Amniotic stem cell (primary cell): ENCODE measurements at regions not wholly inside any gene's neighbourhood (a gene's known extent, or its start where the extent isn't known, plus 50 kb on each side); places are given as distances from the start of the nearest gene placed in this dataset.
"Not testable (repeated sequence)": the region's sequence is repeated elsewhere in the genome, so short reads cannot be mapped to it uniquely, and the experiment has no call there.

Source experiments
- DNase-seq: peaks from one replicate; lab custom pipeline; 2025; lab: John Stamatoyannopoulos, UW

DNA sequence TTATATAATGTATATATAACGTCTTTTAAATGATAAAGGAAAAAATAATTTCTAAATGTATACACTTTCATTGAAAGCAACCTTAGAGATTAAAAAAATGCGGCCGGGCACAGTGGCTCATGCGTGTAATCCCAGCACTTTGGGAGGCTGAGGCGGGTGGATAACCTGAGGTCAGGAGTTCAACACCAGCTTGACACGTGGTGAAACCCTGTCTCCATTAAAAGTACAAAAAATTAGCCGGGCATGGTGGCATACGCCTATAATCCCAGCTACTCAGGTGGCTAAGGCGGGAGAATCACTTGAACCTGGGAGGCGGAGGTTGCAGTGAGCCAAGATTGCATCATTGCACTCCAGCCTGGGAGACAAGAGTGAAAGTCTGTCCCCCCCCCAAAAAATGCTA is 303.7 kb upstream of the ZC3H15 start:
- not testable (repeated sequence) for DNase-seq

DNA sequence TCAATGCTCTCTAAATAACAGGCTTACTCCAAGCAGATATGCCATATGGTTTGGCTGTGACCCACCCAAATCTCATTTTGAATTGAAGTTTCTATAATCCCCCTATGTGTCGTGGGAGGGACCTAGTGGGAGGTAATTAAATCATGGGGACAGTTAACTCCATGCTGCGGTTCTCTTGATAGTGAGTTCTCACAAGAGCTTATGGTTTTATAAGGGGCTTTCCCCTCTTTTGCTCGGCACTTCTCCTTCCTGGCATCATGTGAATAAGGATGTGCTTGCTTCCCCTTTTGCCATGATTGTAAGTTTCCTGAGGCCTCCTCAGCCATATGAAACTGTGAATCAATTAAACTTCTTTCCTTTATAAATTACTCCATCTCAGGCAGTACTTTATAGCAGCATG is 302.7 kb upstream of the ZC3H15 start:
- no peak for DNase-seq

DNA sequence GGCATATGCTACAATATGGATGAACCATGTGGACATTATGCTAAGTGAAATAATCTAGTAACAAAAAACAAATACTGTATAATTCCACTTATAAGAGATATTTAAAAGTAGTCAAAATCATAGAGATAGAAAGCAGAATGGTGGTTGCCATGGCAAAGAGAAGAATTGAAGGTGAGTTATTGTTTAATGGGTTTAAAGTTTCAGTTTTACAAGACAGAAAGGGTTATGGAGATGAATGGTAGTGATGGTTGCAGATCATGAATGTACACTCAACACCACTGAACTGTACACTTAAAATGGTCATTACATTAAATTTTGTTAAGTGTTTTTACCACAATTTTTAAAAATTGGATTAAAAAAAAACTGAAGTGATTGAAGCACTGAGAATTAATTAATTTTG is 298.2 kb upstream of the ZC3H15 start:
- DNase-seq = no peak

DNA sequence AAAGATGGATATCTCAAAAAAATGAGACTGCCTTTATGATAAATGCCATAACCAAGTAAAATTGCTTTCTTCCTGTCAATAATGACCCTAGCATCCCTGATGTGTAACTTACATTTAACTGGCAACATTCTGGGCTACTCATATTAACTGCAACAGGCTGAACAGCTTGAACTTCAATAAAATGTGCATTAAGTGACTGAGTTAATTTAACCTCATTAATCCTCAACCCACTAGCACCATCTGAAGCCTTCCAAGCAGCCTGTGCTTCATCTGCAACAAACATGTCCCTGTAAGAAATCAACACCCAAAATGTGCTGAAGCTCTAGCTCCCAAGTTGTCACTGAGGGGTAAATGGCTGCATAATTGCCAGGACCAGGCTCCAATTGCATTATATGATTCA is 296.2 kb upstream of the ZC3H15 start:
- DNase-seq = no peak

DNA sequence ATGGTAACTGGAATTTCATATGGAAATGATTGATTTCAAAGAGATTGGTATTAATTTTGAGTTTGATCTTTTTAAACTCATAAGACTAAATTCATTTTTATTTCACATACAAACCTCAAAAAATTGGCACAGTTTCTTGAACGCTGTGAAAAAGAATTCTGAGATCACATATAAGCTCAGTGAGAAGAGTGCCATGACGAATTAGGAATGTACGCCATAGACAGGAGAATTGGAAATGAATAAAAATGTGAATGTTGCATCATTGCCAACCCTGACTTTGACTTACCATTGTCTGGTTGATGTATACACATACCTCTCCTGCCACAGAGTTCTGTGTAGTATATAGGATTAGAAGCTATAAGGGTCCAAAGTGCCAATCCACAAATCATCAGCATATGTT is 290.4 kb upstream of the ZC3H15 start:
- DNase-seq = no peak

DNA sequence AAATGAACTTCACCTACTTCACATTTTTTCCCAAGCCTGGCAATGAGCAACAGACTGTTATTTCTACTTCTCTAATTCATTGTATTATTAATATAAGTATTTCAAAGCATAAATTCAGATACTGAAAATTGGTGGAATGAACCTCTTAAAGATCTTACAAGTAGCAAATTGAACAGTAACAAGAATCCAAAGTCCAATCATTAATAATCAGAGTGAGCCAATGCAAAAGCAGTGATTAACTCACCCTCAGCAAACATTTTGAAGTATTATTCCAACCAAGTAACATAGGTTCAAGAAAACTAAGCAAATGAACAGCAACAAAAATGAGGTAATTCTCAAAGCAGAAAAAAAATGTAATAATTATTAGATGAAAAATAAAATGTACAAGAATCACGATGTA is 288.1 kb upstream of the ZC3H15 start:
- no peak for DNase-seq

DNA sequence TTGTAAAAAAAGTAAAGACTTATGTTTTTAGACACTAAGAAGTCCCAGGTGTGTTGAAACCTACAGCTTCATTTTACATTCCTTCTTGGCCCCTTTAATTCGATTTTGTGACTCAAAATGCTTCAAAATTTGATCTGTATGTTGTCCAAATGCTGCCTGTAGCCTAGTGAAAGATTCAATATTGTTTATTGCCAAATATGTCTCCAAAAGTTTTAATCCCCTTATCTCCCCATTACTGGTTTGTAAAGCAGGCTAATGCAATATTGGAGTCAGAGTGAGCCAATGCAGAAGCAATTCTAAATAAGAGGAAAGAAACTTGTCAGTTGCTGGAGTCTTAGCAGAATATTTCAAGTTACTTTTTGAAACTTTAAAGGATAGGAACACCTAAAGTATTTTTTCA is 287.0 kb upstream of the ZC3H15 start:
- no peak for DNase-seq

DNA sequence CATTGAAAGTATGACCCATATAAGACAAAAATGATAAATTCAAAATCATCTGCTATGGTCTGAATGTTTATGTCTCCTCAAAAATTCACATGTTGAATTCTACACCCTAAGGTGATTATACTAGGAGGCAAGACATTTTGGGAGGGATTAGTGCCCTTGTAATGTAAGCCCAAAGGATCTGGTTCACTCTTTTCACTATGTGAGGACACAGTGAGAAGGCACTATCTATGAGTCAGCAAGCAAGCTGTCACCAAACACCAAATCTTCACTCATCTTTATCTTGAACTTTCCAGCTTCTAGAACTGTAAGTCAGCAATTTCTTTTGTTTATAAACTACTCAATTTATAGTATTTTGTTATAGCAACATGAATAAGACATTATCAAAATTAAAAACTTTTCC is 284.7 kb upstream of the ZC3H15 start:
- no peak for DNase-seq

DNA sequence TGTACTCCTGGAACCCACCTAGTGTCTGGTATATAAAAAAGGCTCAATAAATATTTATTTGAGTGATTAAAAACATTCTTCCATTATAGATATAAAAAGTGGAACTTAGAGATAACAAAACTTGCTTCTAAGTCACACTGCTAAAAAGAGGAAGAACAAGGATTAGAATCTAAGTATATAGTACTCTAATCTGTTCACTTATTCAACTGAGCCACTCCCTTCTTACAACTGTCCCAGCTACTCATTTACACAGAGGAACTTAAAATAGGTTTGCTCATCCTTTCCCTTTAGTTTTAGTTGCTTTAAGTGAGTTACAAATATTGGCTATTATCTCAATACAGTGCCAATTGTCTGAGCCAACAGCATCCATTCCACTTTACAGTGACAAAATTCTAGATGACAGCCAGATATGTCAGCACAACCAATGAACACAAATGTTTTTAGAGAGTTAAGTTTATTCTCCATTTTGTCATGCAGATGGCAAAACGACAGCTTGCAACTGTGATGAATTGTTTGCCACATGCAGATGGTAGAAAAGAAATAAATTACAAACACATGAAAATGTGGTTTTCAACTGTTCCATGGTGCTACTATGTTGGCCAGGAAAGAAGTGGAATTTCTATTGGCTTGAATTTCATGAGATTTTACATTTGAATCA is 280.7 kb upstream of the ZC3H15 start:
- DNase-seq = no peak

DNA sequence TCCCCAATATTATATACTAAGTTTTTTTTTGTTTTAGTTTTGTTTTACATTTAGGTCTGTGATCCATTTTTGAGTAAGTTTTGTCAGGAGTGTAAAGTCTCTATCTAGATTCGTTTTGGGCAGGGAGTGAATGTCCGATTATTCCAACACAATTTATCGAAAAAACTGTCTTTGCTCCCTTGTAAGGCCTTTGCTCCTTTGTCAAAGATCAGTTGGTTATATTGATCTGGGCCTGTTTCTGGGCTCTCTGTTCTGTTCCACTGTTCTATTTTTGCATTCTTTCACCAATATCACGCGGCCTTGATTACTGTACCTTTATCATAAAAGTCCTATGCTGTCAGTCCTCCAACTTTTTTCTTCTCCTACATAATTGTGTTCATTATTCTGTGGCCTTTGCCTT is 276.5 kb upstream of the ZC3H15 start:
- no peak for DNase-seq

DNA sequence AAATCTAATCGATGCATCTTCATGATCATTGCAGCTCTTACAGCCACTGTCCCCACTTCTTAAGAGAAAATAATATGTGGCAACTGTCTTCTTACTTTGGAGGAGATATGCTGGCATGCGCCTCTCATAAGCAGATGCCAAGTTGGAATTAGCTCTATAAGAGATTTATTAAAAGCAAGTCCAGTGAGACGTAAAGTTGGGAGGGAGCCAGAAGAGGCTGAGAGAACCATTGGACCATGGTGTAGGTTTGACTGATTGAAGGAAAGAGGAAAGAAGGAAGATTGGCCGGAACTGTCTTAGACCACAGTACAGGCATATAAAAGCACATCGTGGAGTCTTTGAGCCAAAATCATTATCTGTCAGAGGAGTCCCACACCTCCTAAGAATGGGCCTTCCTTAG is 265.7 kb upstream of the ZC3H15 start:
- DNase-seq = no peak

DNA sequence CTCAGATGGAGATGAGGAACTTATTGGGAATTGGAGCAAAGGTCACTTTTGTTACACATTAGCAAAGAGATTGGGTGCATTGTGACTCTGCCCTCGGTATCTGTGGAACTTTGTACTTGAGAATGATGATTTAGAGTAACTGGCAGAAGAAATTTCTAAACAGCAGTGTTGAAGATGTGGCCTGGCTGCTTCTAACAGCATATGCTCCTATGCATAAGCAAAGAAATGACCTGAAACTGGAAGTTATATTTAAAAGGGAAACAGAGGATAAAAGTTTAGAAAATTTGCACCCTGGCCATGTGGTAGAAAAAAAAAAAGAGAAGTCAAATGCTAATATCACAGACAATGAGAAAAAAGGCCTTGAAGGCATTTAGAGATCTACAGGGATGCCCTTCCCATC is 256.8 kb upstream of the ZC3H15 start:
- DNase-seq = no peak

DNA sequence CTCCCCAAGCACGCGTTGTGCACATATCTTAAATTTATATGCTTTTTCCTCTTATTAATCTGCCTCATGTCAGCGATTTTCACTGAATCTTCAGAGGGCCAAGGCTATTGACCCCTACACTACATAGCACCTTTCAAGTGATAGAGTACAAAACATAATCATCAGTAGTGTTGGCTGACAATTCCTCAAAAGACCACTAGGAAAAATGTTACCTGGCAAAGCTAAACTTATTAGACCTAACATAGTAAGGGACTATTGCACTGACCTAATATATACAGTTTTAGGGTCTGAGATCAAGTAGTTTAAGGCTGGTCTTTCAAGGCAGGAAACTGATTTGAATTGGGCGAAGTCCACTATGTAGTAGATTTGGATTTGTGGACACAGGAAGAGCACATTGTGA is 244.2 kb upstream of the ZC3H15 start:
- DNase-seq = no peak

DNA sequence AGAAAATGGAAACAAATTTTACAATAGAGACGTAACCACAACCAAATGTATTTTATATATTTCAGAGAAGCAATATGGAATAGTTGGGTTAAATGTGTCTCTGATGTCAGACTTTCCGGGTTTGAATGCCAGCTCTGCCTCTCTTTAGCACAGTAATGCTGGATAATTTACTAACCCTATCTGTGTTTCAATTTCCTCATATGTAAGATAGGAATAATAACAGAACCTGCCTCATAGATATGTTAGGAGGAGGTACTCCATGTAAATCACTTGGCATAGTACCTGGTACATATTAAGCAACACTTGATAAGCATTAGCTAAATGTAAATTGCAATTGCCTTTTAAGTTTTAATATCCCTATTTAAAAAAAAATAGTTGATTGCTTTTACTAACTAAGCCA is 231.3 kb upstream of the ZC3H15 start:
- no peak for DNase-seq

DNA sequence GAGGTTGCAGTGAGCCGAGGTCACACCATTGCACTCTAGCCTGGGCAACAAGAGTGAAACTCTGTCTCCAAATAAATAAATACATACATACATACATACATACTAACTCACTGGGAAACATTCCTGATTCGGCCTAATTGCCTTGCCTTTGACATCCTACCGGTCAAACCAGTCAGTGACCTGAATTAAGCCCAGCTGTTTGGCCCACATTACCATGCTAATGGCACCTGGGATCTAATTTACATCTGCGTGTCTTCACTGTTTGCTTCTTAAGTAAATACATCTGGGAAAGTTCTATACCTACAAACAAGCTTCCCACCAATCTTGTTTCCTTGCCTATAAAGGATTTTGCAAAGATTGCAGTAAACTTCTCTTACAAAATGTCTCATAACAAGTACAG is 230.2 kb upstream of the ZC3H15 start:
- no peak for DNase-seq

DNA sequence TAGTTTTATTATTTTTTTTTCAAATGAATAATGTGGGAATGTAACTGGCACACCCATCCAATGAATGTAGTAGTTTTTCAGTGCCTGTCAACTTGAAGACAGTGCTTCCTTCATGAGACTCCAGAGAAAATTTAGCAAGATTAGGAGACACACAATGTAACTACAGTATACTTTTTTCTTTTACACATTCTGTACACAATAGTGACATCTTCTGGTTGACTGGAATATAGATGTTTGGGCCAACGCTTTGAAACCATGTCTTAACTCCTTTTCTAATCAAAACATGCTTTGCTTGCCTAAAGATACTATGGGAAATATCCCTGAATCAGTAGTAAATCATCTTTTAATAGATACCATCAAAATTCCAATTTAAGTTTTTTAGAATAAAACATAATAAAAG is 229.5 kb upstream of the ZC3H15 start:
- DNase-seq = no peak

DNA sequence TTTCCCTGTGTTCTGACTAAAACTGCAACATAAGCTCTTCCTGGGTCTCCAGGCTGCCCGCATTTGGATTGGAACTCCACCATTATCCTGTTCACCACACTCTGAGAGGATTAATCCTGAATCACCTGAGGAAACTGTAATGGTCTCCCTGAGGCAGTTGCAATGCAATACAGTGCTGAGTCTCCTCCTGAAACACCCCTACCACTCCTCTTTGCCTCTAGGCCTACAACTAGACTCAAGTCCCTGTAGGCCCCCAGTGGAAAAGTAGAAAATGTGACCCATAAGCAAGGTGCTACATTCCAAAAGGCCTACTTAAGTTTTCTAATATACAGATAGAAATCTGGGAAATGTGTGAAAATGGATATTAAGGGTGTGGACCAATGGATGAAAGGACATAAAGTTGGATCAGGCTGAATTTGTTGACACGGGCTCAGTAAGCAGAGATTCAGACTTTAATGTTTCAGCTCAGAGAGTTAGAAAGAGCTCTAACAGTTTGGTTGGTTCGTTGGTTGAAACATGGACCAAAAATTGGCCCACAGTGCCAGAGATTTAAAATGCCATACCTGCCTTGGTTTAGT is 222.3 kb upstream of the ZC3H15 start:
- no peak for DNase-seq

DNA sequence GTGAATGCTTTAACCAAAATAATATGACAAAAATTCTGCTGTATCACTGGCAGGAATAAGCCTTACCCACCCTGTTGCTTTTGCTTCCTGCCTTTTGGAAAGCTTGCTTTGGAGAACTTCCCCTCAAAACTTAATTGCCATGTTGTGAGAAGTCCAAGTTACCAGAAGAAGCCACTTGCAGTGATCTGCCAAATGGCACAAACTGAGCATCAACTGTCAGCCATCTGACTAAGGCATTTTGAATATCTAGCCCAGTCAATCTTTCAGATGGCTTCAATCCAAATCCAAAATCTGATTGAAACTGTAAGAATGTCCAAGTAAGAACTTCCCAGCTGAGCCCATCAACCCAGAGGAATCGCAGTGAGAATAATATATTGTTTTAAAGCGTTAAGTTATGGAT is 216.5 kb upstream of the ZC3H15 start:
- DNase-seq = no peak

DNA sequence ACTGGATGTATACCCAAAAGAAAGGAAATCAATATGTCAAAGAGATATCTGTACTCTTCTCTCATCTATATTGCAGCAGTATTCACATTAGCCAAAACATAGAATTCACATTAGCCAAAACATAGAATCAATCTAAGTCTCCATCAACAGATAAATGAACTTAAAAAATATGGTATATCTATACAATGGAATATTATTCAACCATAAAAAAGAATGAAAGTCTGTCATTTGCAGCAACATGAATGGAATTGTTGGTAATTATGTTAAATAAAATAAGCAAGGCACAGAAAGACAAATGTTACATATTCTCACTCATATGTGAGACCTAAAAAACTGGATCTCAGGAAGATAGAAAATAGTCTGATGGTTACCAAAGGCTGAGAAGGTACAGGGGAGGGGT is 212.1 kb upstream of the ZC3H15 start:
- DNase-seq = no peak

DNA sequence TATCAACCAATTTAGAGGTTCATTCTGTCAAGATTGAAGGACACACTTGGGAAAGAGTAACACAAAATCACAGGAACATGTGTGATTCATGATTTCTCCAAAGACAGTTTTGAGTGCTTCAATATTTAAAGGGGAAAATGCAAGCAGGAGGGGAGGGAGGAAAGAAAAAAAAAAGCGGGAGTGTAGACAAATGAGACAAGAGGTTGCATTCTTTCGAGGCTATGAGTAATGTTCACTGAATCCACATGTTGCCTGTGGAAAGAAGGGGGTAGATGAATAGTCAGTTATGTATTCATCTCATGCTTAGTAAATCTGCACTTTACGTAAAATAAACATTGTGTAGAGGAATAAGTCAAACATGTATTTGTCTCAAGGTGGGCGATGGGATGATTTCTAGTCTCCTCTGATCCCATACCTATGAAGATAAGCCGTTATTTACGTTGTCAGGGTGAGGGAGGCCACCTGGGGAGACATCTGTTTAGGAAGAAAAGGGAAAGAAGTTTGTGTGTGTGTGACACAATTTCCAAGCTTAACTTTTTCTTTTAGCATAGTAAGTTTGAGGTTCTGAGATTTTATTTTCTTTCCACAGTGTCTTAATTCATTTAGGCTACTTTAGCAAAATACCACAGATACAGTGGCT is 211.0 kb upstream of the ZC3H15 start:
- peak; percentile 32 for DNase-seq

DNA sequence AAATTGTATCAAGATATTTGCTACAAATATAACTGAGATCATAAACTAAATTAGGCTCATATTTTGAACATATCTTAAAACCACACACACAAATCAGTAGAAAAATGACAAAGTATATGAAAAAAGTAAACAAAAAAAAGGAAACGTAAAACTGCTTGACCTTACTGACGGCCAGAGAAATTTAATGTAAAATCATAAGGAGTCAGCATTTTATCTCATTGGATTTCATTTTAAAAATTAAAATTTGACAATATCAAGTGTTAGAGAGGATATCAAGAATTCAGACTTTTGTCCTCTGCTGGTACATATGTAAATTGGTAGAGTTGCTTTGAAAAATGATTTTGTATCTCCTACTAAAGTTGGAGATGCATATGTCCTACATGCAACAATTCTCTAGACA is 209.2 kb upstream of the ZC3H15 start:
- DNase-seq = no peak

DNA sequence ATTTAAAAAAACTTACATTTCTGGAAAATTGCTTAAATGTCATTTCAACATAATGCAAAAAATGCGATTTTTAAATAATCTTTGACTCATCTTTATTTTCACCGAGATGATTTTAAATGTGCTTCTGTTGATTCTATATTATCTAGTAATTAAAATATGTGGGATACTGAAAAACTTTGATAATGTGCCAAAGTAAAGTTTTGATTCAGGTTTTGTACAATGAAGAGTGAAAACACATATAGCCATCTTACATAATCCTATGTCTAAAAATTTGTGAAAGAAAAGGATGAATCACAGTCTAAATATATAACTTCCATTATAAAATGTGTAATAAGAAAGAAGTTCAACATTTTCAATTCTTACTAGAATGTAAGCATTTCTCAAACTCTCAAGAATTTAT is 204.3 kb upstream of the ZC3H15 start:
- no peak for DNase-seq

DNA sequence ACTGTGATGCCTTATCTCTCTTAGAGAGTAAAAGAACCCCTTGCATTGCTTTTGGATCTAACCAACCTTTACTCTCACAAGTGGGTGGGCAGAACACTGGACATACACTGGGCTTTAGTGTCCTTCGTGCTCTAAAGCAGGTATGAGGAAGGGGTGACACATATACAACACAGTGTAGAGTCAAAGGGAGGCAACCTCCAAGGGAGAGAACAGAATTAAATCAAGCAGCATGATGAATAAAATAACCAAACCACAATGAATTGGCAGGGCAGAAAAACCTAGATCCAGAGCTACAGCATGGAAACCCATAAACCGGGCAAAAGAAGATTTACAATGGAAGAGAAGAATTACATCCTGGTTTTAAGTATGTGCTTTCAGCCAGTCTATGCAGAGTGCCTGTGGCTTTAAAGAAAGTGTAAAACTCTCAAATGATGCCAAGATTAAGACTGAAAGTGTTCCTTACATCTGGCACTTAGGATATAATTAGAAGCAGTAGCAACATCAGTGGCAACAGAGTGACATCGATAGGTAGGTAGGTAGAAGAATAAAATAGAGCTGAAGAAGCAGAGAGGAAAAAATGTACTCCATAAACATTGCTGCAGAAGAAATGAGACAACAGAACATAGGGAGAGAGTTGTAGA is 191.7 kb upstream of the ZC3H15 start:
- no peak for DNase-seq

DNA sequence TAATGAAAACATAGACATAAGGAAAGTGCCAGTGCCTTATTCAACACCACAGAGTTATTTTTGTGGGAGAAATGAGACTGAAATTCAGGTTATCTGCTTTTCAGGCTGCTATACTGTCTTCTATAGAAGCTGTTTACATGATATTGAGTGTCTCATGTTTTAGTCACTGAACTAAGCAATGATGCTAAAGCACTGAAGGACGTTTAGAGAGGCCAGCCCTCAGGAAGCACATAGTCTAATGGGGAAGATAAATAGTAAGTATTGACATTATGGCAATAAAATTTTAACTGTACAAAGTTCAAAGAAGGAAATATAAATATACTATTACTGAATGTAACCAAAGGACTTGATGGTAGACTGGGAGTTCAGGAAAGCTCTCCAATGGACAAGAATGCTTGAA is 186.4 kb upstream of the ZC3H15 start:
- no peak for DNase-seq
